Stimulated activated CD4-positive, alpha-beta T cell treated with anti-CD3 and anti-CD28 coated beads, Interleukin-12 subunit alpha, Interleukin-12 subunit beta, amount 100 ng/mL, for 24 hours (primary cell): ENCODE measurements at regions not wholly inside any gene's neighbourhood (a gene's known extent, or its start where the extent isn't known, plus 50 kb on each side); places are given as distances from the start of the nearest gene placed in this dataset.

Experiments
- DNase-seq, 2 experiments: peaks; one replicate each; pipeline ENCODE4 v3.0.0-alpha.2; 2020; ENCODE audit warnings: low read depth in 2 of 2

DNA sequence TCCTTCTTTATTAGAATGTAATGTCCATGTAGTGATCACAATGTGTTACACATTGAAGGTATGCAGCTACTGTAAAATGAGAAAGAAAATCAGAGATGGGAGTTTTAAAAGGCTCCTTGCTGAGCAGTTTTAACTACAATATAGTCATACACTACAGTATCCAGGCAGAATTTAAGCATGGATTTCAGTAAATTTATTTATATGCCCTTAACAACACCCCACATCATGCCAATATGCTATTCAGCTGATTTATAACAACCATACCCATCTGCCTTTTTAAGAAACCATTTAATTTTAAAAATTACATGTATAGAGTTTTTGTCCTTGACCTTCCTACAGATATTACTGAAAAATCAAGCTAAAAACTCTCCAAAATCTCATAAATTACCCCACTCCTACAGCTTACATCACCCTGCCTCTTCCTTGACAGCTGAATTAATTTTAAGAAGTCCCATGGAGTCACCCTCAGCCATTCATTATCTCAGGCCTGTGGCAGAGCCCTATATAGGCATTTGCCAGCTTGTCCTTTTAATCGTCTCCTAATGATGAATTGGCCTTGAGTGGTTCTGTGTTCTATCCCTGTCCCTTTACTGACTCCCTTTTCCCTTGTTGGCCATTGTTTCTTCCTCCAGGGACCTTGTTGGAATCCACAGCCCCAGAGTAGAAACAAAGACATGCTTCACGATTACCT lies 797.6 kb upstream of the ARRDC4 start:
- DNase-seq, result no peak

DNA sequence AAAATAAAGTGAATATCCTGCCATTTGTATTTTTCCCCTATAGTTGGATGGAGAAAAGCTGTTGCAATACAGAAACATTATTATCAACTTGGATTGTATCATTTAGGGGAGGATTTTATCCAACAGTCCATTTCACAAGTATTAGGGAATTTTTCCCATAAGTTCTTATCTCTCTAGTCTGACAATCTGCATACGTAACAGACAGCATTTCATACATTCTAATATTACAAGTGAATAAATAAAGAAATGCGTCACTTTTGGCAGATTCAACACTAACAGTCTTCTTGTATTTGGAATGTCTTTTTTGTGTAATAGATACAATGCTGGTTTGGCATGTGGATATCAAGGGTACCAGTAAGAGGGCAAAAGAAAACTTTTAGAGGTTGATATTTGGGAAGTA lies 795.3 kb upstream of the ARRDC4 start:
- DNase-seq, result no peak

DNA sequence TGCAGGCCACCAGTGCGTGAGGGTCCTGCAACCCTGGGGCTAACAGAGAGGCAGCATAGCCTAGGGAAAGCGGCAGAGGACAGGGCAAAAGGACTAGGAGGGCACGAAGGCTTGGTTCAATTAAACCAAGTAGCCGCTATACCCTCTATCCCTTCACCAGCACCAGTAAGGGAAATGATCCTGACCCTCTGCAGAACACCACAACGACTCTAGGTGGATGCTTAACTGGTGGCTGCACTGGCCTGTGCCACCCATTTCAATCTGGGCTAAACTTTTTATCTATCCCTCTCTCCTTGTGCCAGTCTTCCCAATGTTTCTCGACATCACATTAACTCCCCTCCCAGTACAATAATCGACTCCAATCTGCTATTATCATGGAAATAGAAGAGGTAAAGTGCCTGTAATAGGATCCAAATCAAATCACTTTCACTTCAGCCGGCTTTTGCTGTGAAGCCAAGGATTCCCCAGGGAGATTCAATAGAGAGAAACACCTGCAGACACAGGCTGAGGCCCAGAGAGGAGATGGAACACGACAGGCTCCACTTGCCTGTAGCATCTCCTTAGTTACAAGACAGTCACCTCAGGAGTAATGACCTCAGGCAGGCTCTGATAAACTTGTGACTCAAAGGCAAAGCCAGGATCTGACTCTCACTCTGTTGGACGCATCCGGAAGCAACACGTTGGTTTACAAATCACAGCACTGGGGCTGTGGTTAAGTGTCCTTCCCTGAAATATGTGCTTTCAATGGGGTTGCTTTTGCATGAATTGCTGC lies 791.6 kb upstream of the ARRDC4 start:
- DNase-seq, result no peak

DNA sequence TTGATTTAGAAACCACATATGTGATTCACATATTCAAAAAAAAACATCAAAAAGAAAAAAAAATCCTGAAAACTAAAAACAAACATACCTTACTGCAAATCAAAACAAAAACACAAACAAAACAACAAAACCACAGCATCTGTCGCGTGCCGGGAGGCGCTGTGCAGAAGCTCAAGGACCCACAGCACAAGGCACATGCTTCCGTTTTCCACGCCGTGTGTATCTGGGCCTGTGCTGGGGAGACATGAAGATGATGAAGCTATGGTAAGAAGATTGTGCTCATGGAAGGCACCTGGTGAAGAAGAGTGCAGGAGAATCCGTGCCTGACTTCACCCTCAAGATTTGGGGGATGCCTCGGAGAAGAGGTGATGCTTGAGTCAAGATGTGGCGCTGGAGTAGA lies 788.9 kb upstream of the ARRDC4 start:
- DNase-seq, result no peak

DNA sequence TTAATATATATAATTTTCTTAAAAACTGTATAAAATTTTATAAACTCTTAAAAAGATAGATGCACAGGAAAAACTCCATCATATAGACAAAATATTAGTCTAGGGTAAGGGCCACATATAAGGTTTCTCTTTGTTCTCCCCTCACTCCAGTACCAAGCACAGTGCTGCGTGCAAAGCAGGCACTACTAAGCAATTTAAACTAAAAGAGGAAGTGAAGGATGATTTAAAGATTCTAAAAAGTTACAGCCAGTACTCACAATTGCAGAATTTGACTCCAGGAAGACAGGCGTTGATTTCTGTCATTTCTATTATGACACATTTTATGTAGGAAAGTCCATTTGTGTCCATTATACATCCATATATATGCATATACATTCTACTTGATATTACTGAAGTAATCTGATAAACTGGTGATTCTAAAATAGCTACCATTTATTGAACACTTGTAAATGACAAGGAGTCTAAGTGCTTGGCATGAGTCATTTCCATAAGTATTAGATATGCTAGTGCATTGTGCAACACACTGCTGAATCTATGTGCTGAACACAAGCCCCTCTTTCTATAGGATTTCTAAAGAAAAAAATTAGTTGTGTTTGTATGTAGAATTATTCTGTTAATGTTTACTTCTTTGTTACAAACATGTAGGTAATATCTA lies 785.5 kb upstream of the ARRDC4 start:
- no peak for DNase-seq

DNA sequence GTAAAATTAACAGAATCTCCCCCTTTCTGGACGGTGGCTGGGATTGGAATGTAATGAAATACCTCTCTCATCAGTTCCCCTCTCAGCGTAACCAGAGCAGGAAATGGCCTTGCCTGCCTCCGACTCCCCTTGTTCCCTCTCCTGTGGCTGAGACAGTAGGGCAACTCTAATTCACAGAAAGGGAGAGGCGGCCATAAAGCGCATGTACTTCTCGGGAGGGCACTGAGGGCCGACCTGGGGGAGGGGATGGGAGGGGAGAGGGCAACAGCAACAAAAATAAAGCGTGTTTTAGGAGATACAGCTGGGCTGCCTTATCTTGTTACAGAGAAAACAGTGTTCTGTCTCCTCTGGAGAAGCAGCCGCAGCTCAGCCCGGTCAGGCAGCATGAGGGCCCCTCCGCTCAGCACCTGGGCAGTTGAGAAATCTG lies 783.3 kb upstream of the ARRDC4 start:
- DNase-seq, result no peak

DNA sequence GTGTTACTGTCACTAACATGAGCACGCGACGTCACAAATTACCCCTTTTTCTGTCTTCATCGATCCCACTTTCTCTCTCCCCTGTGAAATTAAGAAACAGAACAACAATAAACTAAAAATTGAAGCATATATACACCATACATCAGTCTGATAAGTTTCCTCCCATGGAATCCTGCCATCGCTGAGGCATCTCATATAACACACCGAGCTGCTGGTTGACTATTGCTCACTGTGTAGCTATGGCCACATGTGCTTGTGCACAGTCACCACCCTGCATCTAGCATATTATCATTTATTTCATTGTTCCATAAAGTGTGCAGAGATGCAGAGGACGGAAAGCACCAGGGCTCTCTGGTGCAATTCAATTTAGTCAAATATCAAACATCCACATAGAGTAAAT lies 777.9 kb upstream of the ARRDC4 start:
- no peak for DNase-seq

DNA sequence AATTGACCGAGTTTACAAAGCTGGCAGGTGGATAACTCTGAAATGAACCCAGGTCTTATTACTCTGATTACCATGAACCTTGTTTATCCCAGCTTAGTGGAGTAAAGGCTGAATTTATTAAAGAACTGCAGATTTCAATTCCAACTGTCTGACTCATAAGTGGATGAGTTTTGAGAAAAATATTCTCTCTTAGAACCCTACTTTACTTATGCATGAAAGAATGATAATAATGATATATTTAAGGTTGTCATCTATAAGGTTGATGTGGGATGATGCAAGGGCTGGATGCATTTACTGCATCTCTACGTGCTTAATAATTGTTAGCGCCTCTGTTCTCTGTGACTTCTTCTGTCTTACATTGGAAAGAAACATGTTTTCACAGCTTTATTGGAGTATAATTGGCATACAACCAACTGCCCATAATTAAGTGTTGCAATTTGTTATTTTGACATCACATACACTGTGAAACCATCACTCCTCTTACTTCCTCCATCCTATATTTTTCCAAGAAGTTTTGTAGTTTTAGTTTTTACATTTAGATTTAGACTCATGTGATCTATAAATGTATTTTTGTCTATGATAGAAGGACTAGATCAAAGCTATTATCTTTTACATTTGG lies 771.2 kb upstream of the ARRDC4 start:
- no peak for DNase-seq

DNA sequence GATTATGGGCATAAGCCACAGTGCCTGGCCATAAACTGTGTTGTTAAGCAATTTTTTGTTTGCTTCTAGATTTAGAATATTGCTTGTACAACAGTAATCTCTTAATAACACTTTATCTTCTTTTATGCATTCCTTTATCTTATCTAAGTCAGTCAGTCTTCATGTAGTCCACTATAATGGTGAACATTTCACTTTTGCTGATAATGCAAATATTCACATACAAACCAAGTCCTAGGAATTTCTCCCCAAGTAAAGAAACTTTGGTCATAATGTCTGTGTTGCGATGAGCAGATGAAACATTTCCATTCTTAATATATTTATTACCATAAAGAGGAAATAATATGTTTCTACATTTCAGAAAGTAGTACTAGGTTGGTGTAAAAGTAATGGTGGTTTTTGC lies 765.8 kb upstream of the ARRDC4 start:
- DNase-seq, result no peak

DNA sequence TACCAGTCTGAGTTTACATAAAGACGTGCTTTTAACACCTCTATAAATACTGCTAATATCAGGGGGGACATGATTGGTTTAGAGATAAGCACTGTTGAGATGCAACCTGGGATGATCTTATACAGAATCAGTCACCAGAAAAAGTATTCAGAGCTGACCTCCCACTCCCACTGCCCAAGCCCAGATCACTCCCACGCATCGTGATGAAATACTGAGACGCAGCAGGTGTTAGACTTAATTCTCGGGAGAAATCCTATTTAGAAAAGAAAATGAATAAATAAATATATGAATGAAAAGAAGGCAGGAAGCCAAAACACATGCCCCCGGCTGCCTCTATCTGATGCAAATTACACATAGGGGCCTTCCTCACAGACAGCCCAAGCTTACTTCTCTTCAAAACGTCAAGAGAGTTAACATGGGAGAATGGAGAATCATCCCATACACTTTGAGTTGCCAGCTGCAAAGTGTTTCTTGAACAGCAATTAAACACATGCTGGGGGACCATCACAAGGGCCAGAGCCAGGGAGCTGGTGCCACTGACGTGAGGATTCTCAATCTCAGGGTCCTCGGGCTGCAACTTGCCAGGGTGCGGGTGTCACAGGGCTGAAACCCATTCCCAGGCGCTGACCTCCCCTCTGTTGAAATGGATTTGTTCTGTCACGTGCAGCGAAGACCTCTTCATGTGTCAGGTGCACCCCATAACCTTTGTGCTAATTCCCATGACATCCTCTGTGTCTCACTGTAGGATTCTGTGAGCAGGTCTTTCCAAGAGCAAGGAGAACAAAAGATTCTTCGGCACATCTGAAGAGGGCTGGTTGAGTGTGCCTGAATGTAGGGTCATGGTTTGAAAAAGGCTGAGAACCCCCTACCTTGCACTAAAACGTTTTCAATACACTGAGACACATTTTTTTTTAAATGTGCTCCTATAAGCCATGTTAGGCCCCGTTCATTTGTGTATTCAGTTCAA lies 764.2 kb upstream of the ARRDC4 start:
- DNase-seq, result no peak

DNA sequence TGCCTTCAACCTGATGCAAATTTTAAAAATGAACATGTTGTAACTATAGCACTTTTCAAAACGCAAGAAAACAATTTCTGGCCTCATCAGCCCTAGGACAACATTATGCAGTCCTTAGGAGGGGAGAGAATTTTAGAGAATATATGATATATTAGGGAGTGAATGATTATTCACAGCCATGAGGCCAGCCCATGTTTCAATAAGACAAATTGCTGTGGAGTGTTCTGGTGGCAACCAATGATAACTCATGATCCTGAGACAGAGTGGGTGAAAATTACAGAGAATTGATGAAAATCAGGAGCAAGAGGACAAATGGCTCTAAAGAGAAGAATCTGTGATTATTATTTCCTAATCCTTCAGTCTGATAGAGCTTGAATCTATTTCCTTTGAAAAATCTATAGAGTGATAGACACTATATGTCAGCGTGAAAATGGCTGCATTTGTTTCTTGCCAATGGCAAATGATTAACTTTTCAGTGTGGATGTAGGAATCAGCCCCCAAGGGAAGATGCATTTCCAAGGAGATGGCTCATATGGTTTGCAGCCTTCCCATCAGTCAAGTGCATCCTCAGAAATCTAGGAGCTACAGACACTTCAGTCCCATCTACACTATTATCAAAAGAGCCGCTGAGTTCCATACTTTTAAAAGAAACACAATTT lies 761.0 kb upstream of the ARRDC4 start:
- DNase-seq, result no peak

DNA sequence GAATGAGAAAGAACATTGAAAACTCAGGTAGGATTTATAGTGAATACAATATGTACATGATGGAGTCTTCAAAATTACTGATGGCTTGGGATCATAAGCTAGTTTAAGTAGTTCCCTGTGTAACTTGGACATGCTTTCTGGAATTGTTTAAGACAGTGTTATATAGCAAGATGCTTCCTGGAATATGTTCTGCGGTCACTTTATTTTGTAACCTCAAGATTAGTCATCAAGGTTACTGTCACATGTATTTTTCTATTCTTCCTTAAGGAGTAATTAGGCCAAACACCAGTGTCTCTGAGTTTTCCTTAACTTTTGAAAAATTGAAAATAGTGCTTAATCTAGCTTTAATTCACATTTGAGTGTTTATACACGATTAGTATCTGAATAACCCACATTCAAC lies 760.3 kb upstream of the ARRDC4 start:
- DNase-seq, result no peak

DNA sequence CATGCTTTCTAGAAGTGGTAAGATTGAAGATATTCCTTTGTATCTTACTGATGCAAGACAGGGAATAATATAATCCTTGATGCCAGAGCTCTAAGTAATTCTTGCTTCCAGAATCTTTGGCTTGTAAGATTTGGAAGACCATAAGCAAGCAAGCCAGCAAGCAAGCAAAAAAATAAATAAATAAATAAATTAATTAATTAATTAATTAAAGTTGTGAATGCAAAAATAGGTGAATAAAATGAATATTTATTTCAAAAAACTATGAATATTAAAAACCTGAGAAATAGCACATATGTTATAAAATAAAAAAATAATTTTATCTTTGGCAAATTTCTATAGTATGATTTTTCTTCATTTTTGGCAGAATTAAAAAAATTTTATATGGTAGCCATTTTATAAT lies 750.2 kb upstream of the ARRDC4 start:
- no peak for DNase-seq

DNA sequence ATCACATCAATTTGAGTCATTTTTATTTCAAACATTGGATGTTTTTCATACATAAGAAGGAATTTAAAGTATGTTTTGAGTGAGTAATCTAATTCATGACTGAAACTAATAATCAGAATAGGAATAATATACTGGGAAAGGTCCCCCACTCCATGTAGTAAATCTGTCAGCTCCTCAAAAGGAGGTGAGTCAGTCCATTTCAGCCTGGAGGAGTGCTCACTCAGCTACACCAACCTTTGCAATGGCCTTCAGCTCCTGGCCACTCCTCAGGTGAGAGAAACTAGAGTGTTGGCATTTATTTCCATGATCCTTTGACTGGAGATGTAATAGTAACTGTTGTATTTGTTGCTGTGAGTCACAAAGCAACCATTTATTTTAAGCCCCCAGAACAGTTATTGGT lies 744.9 kb upstream of the ARRDC4 start:
- no peak for DNase-seq

DNA sequence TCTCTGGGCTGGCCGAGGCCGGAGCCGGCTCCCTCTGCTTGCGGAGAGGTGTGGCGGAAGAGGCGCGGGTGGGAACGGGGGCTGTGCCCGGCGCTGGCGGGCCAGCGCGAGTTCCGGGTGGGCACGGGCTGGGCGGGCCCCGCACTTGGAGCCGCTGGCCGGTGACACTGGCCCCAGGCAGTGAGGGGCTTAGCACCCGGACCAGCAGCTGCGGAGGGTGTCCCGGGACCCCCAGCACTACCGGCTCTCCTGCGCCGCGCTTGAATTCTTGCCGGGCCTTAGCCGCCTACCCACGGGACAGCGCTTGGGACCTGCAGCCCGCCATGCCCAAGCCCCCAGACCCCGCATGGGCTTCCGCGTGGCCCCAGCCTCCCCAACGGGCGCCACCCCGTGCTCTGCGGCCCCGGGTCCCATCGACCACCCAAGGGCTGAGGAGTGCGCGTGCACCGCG lies 736.3 kb upstream of the ARRDC4 start:
- DNase-seq, result no peak

DNA sequence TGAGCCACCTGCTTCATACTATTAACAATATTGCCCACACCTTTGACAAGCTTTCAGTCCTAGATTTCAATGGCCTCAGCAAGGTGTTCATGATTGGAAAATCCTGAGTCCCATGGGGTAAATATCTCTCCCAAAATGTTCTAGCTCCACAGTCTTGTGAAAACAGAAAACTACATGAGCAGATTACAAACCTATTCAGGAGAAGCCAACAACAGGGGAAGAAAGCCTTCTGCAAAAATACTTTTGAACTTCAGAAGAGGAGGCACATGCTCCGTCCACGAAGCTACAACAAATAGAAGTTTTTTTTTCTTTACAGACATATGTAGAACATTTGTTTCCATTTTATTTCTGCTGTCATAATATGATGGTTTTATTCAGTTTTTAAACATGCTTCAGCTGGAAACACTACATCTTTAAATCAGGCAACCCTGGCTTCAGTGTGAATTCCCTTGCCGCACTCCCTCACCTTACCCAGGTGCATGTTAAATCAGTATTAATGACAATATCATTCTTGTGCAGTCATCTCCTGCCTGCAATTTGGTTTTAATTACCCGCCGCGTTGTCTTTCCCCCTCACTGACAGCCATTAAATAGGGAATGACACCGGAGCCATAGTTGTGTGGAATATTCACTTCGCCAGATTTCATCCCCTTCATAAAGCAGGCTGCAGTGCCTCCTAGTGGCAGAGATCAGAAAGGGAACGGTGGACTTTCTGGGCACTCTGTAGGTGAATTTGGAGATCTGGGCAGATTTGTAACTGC lies 725.5 kb upstream of the ARRDC4 start:
- peak in 1 of 2 experiments; percentile 8 for DNase-seq

DNA sequence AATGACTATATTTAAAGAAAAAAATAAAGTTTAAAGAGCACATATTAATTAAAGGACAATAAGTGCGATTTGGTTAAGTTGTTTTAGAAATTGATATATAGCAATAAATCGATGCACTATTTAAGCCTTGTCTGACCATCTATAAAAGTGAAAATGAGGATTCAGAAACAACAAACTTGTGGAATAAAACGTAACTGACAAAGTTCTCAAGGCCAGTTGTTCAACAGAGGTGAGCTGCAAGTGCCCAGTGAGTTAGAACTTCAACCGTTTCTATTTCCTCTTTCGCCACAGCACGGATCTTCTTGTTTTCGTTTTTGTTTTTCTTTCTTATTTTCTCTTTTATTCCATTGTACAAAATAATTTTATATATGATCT lies 724.9 kb upstream of the ARRDC4 start:
- no peak for DNase-seq

DNA sequence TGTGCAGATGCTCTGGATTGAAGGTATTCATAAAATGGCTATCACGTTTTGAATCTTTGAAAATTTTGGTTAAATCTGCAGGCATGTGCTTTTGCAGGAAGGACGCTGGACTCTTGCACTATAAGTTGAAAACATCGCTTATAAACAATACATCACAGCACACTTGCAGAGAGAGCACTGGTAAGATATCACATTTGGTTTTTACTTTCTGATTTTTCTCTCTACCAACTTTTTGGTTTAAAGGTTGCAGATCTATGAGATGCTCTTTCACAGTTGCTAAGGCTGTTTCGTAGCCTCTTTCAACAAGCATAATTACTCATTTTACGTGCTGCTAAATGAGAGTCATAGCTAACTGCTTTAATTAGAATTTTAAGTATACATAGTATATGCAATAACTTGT lies 724.4 kb upstream of the ARRDC4 start:
- DNase-seq, result no peak

DNA sequence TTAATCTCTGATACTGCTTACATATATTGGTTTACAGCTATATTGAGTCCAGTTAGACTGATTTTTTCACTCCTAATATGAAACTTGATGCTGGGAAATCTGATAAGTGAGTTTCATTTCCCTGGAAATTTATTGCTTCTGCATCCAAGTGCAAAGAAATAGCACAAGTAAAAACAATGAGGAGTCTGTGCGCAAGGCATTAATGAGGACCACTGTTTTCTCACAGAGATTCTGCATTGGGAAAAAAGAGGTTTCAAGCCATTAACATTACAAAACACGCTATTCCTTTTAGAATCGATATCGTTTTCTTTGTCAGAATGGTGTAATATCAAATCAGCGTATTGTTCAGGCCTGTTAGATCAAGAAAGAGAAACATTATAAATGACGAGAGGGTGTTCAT lies 723.3 kb upstream of the ARRDC4 start:
- DNase-seq, result no peak

DNA sequence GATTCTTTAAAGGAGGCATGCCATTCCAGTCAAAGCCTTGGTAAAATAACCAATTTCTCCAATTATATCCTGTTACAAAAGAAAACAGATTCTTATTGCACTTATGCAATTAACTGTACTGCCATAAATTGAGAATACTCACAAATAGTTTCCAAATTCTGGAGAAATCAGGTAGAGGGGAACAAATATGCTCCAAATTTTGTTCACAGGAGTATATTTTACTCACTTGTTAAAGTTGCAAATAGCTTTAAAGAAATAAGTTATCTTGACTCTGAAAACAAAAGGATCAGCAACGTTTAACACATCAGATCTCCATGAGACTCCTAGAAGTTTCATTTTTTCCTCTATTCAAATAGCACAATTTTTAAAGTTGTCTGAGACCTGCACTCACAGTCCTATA lies 712.1 kb upstream of the ARRDC4 start:
- DNase-seq, result no peak
